ENCODE measurements at regions not wholly inside any gene's neighbourhood (a gene's known extent, or its start where the extent isn't known, plus 50 kb on each side); places are given as distances from the start of the nearest gene placed in this dataset.

DNA sequence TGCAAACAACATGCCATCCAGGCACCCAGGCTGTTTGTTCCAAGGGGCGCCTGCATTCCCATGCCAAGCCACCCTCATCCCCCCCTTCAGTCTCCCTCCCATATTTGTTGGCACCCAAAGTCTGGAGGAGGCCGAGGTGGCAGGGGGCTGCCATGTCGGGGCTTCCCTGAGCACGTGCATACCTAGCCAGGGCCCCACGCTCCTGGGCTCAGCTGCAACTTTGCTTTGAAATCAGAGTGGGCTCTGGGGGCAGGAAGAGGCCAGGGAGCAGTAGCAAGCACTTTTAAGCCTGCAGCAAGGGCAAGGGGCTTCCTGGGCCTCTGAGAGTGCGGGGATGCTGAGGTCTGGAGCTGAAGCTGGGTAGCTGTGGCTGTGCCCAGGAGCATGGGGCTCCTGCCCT is 655.9 kb upstream of the EYS start:
- no peak for TF ChIP-seq POLR2AphosphoS5 (IDR thresholded peaks at IDR 0.05; ENCODE audit: insufficient read depth, low read depth, low read length)
- TF ChIP-seq JUN (IDR thresholded peaks at IDR 0.05; ENCODE audit: borderline replicate concordance, insufficient read depth, insufficient read length, low read depth) = no peak
- TF ChIP-seq, protein P1, sequence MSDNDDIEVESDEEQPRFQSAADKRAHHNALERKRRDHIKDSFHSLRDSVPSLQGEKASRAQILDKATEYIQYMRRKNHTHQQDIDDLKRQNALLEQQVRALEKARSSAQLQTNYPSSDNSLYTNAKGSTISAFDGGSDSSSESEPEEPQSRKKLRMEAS (IDR thresholded peaks at IDR 0.05; ENCODE audit: insufficient read depth, insufficient read length) = no peak
- TF ChIP-seq POLR2A (IDR thresholded peaks at IDR 0.05; ENCODE audit: low read depth, low read length) = no peak
- TF ChIP-seq MYC (IDR thresholded peaks at IDR 0.05; ENCODE audit: low read depth, low read length) = no peak
- no peak for TF ChIP-seq GATA2 (IDR thresholded peaks at IDR 0.05; ENCODE audit: insufficient read depth, insufficient read length, low read depth, low read length)
- no peak for TF ChIP-seq FOS (IDR thresholded peaks at IDR 0.05; ENCODE audit: borderline replicate concordance, insufficient read depth, low read length)
- TF ChIP-seq, protein P2, sequence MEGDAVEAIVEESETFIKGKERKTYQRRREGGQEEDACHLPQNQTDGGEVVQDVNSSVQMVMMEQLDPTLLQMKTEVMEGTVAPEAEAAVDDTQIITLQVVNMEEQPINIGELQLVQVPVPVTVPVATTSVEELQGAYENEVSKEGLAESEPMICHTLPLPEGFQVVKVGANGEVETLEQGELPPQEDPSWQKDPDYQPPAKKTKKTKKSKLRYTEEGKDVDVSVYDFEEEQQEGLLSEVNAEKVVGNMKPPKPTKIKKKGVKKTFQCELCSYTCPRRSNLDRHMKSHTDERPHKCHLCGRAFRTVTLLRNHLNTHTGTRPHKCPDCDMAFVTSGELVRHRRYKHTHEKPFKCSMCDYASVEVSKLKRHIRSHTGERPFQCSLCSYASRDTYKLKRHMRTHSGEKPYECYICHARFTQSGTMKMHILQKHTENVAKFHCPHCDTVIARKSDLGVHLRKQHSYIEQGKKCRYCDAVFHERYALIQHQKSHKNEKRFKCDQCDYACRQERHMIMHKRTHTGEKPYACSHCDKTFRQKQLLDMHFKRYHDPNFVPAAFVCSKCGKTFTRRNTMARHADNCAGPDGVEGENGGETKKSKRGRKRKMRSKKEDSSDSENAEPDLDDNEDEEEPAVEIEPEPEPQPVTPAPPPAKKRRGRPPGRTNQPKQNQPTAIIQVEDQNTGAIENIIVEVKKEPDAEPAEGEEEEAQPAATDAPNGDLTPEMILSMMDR (IDR thresholded peaks at IDR 0.05; ENCODE audit: extremely low read depth in 1 of 2, insufficient read depth in 1 of 2, low read depth in 1 of 2, low read length in 2 of 2) = no peak
- TF ChIP-seq EZH2 (IDR thresholded peaks at IDR 0.05; ENCODE audit: borderline replicate concordance, low read depth, low read length, severe bottlenecking) = no peak
- Histone ChIP-seq H3K9me3 (replicated peaks; ENCODE audit: control insufficient read depth, insufficient read depth, low read length) (no peaks in the 10 kb centered on the region), H3K4me2 (ENCODE audit: insufficient read depth, low read length) (no peak overlapping the region), H3K9me1 (replicated peaks; ENCODE audit: control insufficient read depth, extremely low read depth, insufficient read depth, low read length) (no peaks in the 10 kb centered on the region), H3K4me1 (ENCODE audit: control insufficient read depth, extremely low read depth, insufficient read depth, low read length) (no peaks in the 10 kb centered on the region), H3K27me3 (ENCODE audit: control insufficient read depth in 2 of 2, insufficient read depth in 2 of 2, low read length in 2 of 2) (no peaks in the 10 kb centered on the region), H3K79me2 (ENCODE audit: control insufficient read depth, insufficient read depth, low read length) (no peaks in the 10 kb centered on the region), H2AFZ (ENCODE audit: low read depth, low read length) (no peak overlapping the region), H3K27ac (ENCODE audit: insufficient read depth, low read depth, low read length) (no peak overlapping the region), H3K4me3 (replicated peaks in 1 of 3; ENCODE audit: insufficient read depth in 1 of 3, low read depth in 1 of 3, low read length in 3 of 3) (no peak overlapping the region), H3K9ac (replicated peaks; ENCODE audit: extremely low read depth, insufficient read depth, low read length) (no peak overlapping the region), H3K36me3 (ENCODE audit: control insufficient read depth in 2 of 2, extremely low read depth in 1 of 2, insufficient read depth in 2 of 2, low read length in 2 of 2) (no peaks in the 10 kb centered on the region), H4K20me1 (replicated peaks; ENCODE audit: control insufficient read depth, extremely low read depth, insufficient read depth, low read length) (no peaks in the 10 kb centered on the region)
- intact Hi-C loops (cut with micrococcal nuclease) (no loop called here), dilution Hi-C loops (cut with MboI; ENCODE audit: extremely low pct_ligation_motif_present, low sequenced_read_pairs) (no loop called here)
- ChIA-PET POLR2A (no interaction called here), CTCF (no interaction called here)
- FAIRE-seq (no peak), DNase-seq (ENCODE audit: low read depth, low spot score) (no peak)
- BruUV-seq (replicated peaks) = no TSS peak

Measured in endothelial cell of umbilical vein (primary cell).